ENCODE measurements at regions not wholly inside any gene's neighbourhood (a gene's known extent, or its start where the extent isn't known, plus 50 kb on each side); places are given as distances from the start of the nearest gene placed in this dataset.

- Histone ChIP-seq H3K9me3 (no peaks in the 10 kb centered on the region), H3K9ac (no peak overlapping the region), H3K36me3 (replicated peaks in 1 of 2; ENCODE audit: control insufficient read depth in 1 of 2, insufficient read depth in 2 of 2, low read length in 1 of 2) (no peaks in the 10 kb centered on the region), H3K27me3 (ENCODE audit: insufficient read depth) (no peaks in the 10 kb centered on the region), H2AFZ (ENCODE audit: low read depth) (no peak overlapping the region), H3K9me2 (no peaks in the 10 kb centered on the region), H3K4me2 (no peak overlapping the region), H3F3A (replicated peaks; ENCODE audit: insufficient read depth) (no peaks in the 10 kb centered on the region), H3K27ac (ENCODE audit: low read depth in 2 of 2, low read length in 1 of 2) (no peak overlapping the region), H3K4me1 (ENCODE audit: control insufficient read depth in 1 of 2, insufficient read depth in 2 of 2, low read depth in 1 of 2, low read length in 1 of 2) (no peaks in the 10 kb centered on the region; a peak in 1 of 4 replicates), H3K4me3 (ENCODE audit: low read depth in 2 of 2, low read length in 1 of 2) (no peak overlapping the region), H4K20me1 (ENCODE audit: insufficient read depth) (no peaks in the 10 kb centered on the region), H3K79me2 (ENCODE audit: insufficient read depth) (no peaks in the 10 kb centered on the region)
- CTCF ChIA-PET = interaction anchor here (0.5 to 2.9 kb wide), 4 partner anchors 15 to 646 kb away, joined by 3 to 12 read pairs (median 6); no protein-coding TSS in a partner anchor
- DNase-seq = no peak
- POLR2A ChIA-PET = no interaction called here
- TF ChIP-seq POLR2AphosphoS5 (IDR thresholded peaks at IDR 0.05; ENCODE audit: low read depth, low read length) = no peak
- no peak for TF ChIP-seq FOSL2 (IDR thresholded peaks at IDR 0.05; ENCODE audit: borderline replicate concordance, low read depth)
- 84% methylated on average over 4 of the region's 4 CpGs for WGBS (ENCODE audit: low lambda C conversion rate)
These were observed 51.7 kb upstream of the IFRD1 start for GRCh38 chr7:112398534-112398933.

GRCh38 chr7:112399501-112399900 is 50.8 kb upstream of the IFRD1 start:
- H2AFZ ChIP-seq (ENCODE audit: low read depth) = no peak overlapping the region
- no peaks in the 10 kb centered on the region; a peak in 1 of 4 replicates for H3K4me1 ChIP-seq (ENCODE audit: control insufficient read depth in 1 of 2, insufficient read depth in 2 of 2, low read depth in 1 of 2, low read length in 1 of 2)
- CTCF ChIA-PET = interaction anchor here (0.8 to 2.9 kb wide), 5 partner anchors 11 to 657 kb away, joined by 3 to 12 read pairs (median 3); no protein-coding TSS in a partner anchor
- no peak for TF ChIP-seq RCOR1 (IDR thresholded peaks at IDR 0.05; ENCODE audit: low read length)
- no peak for TF ChIP-seq ZBTB33 (IDR thresholded peaks at IDR 0.05; ENCODE audit: borderline replicate concordance, low read depth)
- TF ChIP-seq RXRA (IDR thresholded peaks at IDR 0.05; ENCODE audit: borderline replicate concordance, low read depth) = no peak
- TF ChIP-seq MEF2A (IDR thresholded peaks at IDR 0.05; ENCODE audit: borderline replicate concordance, low read depth) = no peak
- no peak for TF ChIP-seq REST (IDR thresholded peaks at IDR 0.05; ENCODE audit: low read depth, low read length)
- no peak overlapping the region for H3K4me3 ChIP-seq (ENCODE audit: low read depth in 2 of 2, low read length in 1 of 2)
- H3F3A ChIP-seq (replicated peaks; ENCODE audit: insufficient read depth) = no peaks in the 10 kb centered on the region
- POLR2A ChIA-PET = no interaction called here
- H3K27ac ChIP-seq (ENCODE audit: low read depth in 2 of 2, low read length in 1 of 2) = no peak overlapping the region
- no peak overlapping the region for H3K9ac ChIP-seq
- H4K20me1 ChIP-seq (ENCODE audit: insufficient read depth) = no peaks in the 10 kb centered on the region
- no peaks in the 10 kb centered on the region for H3K27me3 ChIP-seq (ENCODE audit: insufficient read depth)
- no peaks in the 10 kb centered on the region for H3K36me3 ChIP-seq (replicated peaks in 1 of 2; ENCODE audit: control insufficient read depth in 1 of 2, insufficient read depth in 2 of 2, low read length in 1 of 2)
- no peaks in the 10 kb centered on the region for H3K9me3 ChIP-seq
- H3K4me2 ChIP-seq = no peak overlapping the region
- 59% methylated on average over 1 of the region's 1 CpG for WGBS (ENCODE audit: low lambda C conversion rate)
- no peaks in the 10 kb centered on the region for H3K9me2 ChIP-seq
- no peak for DNase-seq
- no peaks in the 10 kb centered on the region for H3K79me2 ChIP-seq (ENCODE audit: insufficient read depth)
